MM.1S (cell line): ENCODE measurements at regions not wholly inside any gene's neighbourhood (a gene's known extent, or its start where the extent isn't known, plus 50 kb on each side); places are given as distances from the start of the nearest gene placed in this dataset.

Source experiments
- DNase-seq: peaks from one replicate; pipeline ENCODE4 v3.0.0-alpha.2; 2015
- H2AFZ ChIP-seq: fragments of 300-600 bp; sonication (generic); 2 replicates; pipeline ENCODE4 v1.6.0; 2016; ENCODE audit warnings: antibody characterized with exemption, low read length
- H3F3A ChIP-seq: fragments of 300-600 bp; sonication (generic); 2 replicates; pipeline ENCODE4 v1.6.1; 2016; ENCODE audit warnings: mild to moderate bottlenecking, antibody characterized with exemption, low read length, moderate library complexity, mixed read lengths; ENCODE audit not compliant: insufficient read depth
- H3K27ac ChIP-seq: fragments of 300-600 bp; sonication (generic); 2 replicates; pipeline ENCODE4 v1.5.1; 2016; ENCODE audit warnings: mild to moderate bottlenecking, low read length
- H3K27me3 ChIP-seq: fragments of 300-600 bp; sonication (generic); replicated peaks from 2 replicates; pipeline ENCODE4 v1.6.0; 2016; ENCODE audit warnings: low read length; ENCODE audit not compliant: insufficient read depth
- H3K36me3 ChIP-seq: fragments of 300-600 bp; sonication (generic); replicated peaks from 2 replicates; pipeline ENCODE4 v1.6.1; 2016; ENCODE audit warnings: mild to moderate bottlenecking, low read length, mixed read lengths; ENCODE audit not compliant: insufficient read depth
- H3K4me1 ChIP-seq: fragments of 300-600 bp; sonication (generic); 2 replicates; pipeline ENCODE4 v1.6.1; 2016; ENCODE audit warnings: low read length, mixed read lengths
- H3K4me2 ChIP-seq: fragments of 300-600 bp; sonication (generic); 2 replicates; pipeline ENCODE4 v1.6.0; 2016; ENCODE audit warnings: low read depth, low read length
- H3K4me3 ChIP-seq: fragments of 300-600 bp; sonication (generic); 2 replicates; pipeline ENCODE4 v1.5.1; 2016; ENCODE audit warnings: low read length, mixed read lengths
- H3K79me2 ChIP-seq: fragments of 300-600 bp; sonication (generic); 2 replicates; pipeline ENCODE4 v1.6.1; 2016; ENCODE audit warnings: mixed run types, low read length, mixed read lengths
- H3K9ac ChIP-seq: fragments of 300-600 bp; sonication (generic); 2 replicates; pipeline ENCODE4 v1.6.1; 2016; ENCODE audit warnings: low read length, mixed read lengths
- H3K9me2 ChIP-seq: fragments of 300-600 bp; sonication (generic); replicated peaks from 2 replicates; pipeline ENCODE4 v1.6.1; 2016; ENCODE audit warnings: mild to moderate bottlenecking, low read length, mixed read lengths; ENCODE audit not compliant: insufficient read depth
- H3K9me3 ChIP-seq: fragments of 300-600 bp; sonication (generic); replicated peaks from 2 replicates; pipeline ENCODE4 v1.6.1; 2016; ENCODE audit warnings: mild to moderate bottlenecking, low read length, mixed read lengths; ENCODE audit not compliant: insufficient read depth
- H4K20me1 ChIP-seq: fragments of 300-600 bp; sonication (generic); 2 replicates; pipeline ENCODE4 v1.6.1; 2016; ENCODE audit warnings: mild to moderate bottlenecking, low read length, moderate library complexity, mixed read lengths; ENCODE audit not compliant: insufficient read depth
- EZH2 ChIP-seq: fragments of 300-600 bp; sonication (generic); optimal IDR thresholded peaks from 2 replicates; pipeline ENCODE3; 2017; ENCODE audit warnings: low read depth, mild to moderate bottlenecking, antibody characterized with exemption, low read length, mixed read lengths
- EZH2phosphoT487 ChIP-seq: fragments of 300-600 bp; sonication (generic); IDR thresholded peaks from 2 replicates; pipeline ENCODE4 v1.6.1; 2018; ENCODE audit warnings: antibody characterized with exemption, low read length
- TF ChIP-seq, protein P1 (sequence below): fragments of 300-600 bp; sonication (generic); IDR thresholded peaks from 2 replicates; pipeline ENCODE4 v1.5.1; 2016; ENCODE audit warnings: antibody characterized with exemption, low read length, mixed read lengths

DNA sequence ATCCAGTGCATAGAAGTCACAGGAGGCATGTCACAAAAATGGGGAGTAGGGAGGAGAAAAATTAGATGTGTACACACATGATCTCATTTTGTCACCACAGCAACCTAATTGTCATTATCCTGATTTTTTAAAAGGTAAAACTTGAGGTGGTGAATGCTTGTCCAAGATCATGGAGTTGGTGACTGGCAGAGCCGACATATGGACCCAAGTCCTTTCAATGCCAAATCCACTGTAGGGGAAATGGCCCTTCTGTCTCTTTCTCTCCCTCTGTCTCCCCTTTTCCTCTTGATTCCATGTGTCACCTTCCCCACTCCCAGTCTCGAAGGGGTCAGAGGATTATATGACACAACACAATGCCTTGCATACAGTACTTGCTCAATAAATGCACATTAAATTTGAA is 65.7 kb upstream of the JUN start:
- H3K4me1 ChIP-seq: peaks cover 6% of the 10 kb centered on the region
- peaks cover 3% of the 10 kb centered on the region; the same call in 1 of the 2 replicates for H3F3A ChIP-seq
- H3K36me3 ChIP-seq: no peaks in the 10 kb centered on the region
- H3K4me2 ChIP-seq: no peak overlapping the region
- H3K9me3 ChIP-seq: no peaks in the 10 kb centered on the region
- no peaks in the 10 kb centered on the region for H3K9me2 ChIP-seq
- H3K4me3 ChIP-seq: no peak overlapping the region
- no peak for TF ChIP-seq EZH2phosphoT487
- TF ChIP-seq, protein P1, sequence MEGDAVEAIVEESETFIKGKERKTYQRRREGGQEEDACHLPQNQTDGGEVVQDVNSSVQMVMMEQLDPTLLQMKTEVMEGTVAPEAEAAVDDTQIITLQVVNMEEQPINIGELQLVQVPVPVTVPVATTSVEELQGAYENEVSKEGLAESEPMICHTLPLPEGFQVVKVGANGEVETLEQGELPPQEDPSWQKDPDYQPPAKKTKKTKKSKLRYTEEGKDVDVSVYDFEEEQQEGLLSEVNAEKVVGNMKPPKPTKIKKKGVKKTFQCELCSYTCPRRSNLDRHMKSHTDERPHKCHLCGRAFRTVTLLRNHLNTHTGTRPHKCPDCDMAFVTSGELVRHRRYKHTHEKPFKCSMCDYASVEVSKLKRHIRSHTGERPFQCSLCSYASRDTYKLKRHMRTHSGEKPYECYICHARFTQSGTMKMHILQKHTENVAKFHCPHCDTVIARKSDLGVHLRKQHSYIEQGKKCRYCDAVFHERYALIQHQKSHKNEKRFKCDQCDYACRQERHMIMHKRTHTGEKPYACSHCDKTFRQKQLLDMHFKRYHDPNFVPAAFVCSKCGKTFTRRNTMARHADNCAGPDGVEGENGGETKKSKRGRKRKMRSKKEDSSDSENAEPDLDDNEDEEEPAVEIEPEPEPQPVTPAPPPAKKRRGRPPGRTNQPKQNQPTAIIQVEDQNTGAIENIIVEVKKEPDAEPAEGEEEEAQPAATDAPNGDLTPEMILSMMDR: no peak
- no peak for TF ChIP-seq EZH2
- no peaks in the 10 kb centered on the region for H4K20me1 ChIP-seq
- no peak overlapping the region for H2AFZ ChIP-seq
- no peaks in the 10 kb centered on the region for H3K79me2 ChIP-seq
- no peak overlapping the region for H3K27ac ChIP-seq
- DNase-seq: no peak
- H3K27me3 ChIP-seq: no peaks in the 10 kb centered on the region
- no peak overlapping the region for H3K9ac ChIP-seq

DNA sequence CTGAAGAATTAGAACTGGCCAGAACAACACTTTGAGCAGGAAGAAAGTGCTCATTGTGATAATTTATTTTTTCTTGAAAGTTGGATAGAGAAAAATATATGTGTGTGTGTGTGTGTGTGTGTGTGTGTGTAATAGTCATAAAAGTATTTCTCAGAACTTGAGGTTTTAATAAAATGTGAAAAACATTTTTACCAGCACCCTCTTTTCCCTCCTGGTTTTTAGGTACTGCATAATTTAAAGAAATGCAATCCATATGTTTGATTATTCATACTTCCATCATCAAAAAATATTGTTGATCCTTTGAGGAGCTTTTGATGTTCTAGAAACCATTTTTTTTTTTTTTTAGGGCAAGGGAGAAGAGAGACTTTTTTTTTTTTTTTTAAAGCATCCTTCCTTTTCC is 66.8 kb upstream of the JUN start:
- no peak overlapping the region for H3K27ac ChIP-seq
- H3K9me2 ChIP-seq: no peaks in the 10 kb centered on the region
- no peaks in the 10 kb centered on the region for H3K9me3 ChIP-seq
- H2AFZ ChIP-seq: no peak overlapping the region
- TF ChIP-seq, protein P1: no peak
- TF ChIP-seq EZH2 (no peak), EZH2phosphoT487 (no peak)
- no peak overlapping the region for H3K4me2 ChIP-seq
- no peaks in the 10 kb centered on the region for H3K36me3 ChIP-seq
- H3K9ac ChIP-seq: no peak overlapping the region
- peaks cover 9% of the 10 kb centered on the region; the same call in 1 of the 2 replicates for H3F3A ChIP-seq
- H3K4me3 ChIP-seq: no peak overlapping the region
- no peaks in the 10 kb centered on the region for H3K79me2 ChIP-seq
- H3K27me3 ChIP-seq: no peaks in the 10 kb centered on the region
- no peak for DNase-seq
- H3K4me1 ChIP-seq: peaks cover 16% of the 10 kb centered on the region
- H4K20me1 ChIP-seq: no peaks in the 10 kb centered on the region

DNA sequence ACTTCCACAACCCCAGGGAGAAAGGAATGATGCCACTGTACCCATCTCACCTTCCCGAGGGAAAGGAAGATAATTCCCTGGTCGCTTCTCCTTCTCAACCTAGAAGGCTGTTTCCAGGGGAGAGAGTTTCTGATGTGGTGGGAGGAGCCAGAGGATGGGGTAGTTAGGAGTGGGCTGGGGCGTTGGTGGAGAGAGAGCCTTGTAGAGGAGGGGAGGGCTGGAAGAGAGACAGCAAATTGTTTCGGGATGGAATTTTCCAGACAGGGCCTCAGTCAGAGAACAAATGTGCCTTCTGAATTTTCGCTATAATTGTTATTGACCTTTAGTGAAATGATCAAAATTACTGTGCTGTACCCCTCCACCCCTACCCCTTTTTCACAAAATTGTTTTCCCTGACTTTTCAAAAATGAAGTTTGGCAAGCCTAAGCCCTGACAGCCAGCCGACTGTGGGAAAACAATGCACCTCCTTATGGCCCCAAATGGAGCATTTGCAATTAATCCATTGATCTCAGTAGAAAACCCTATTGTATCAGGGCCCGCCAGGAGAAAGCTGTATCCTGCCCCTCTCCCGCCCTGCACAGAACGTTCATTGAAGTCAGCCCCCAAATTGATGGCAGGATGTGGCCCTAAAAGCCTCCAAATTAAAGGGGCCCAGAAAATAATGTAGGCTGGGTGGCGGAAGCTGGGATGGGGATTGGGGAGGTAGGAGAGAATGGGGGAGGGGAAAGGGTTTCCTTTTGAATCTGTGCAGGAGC is 69.1 kb upstream of the JUN start:
- H3K9me2 ChIP-seq: no peaks in the 10 kb centered on the region
- no peaks in the 10 kb centered on the region for H3K27me3 ChIP-seq
- no peaks in the 10 kb centered on the region for H3K36me3 ChIP-seq
- no peak overlapping the region for H3K4me2 ChIP-seq
- H2AFZ ChIP-seq: no peak overlapping the region
- no peak for DNase-seq
- H3K9ac ChIP-seq: no peak overlapping the region
- peaks cover 32% of the 10 kb centered on the region for H3K4me1 ChIP-seq
- H3K9me3 ChIP-seq: no peaks in the 10 kb centered on the region
- TF ChIP-seq EZH2 (no peak), EZH2phosphoT487 (no peak)
- TF ChIP-seq, protein P1: no peak
- H3F3A ChIP-seq: peaks cover 15% of the 10 kb centered on the region
- H3K79me2 ChIP-seq: no peaks in the 10 kb centered on the region
- H4K20me1 ChIP-seq: no peaks in the 10 kb centered on the region
- H3K27ac ChIP-seq: no peak overlapping the region
- no peak overlapping the region for H3K4me3 ChIP-seq
